ENCODE measurements at regions not wholly inside any gene's neighbourhood (a gene's known extent, or its start where the extent isn't known, plus 50 kb on each side); places are given as distances from the start of the nearest gene placed in this dataset.

DNA sequence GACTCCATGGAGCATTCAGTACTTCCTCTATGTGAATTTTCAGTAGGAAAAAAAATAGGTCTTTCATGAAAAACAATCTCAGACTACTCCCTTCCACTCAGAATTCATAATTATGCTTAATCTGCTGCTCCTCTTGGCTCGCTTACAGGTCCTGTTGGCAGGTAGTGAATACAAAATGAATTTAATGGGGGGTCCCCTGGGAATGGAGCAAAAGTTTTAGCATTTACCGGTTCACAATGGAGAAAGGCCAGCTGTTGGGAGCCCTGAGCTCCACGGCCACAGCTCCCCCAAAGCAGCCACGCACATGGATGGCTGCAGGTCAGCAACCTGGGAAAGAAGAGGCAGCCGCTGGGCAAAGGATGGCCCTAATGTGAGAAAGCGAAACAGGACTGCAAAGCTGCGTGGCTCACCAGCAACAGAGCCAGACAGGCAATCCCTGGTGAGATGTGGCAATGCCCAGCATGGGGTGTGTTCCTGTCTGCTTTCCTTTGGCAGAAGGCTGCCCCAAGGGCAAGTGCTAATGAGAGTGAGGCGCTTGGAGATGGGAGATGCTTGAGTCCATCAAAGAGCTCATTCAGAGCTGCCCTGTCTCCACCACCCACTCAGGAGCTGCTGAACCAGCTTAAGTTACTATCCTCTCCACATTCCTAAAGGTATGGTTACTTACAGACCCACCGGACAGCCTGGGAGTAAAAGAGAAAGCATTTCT lies 447.4 kb downstream of the EPHA4 start:
- TF ChIP-seq, protein P1, sequence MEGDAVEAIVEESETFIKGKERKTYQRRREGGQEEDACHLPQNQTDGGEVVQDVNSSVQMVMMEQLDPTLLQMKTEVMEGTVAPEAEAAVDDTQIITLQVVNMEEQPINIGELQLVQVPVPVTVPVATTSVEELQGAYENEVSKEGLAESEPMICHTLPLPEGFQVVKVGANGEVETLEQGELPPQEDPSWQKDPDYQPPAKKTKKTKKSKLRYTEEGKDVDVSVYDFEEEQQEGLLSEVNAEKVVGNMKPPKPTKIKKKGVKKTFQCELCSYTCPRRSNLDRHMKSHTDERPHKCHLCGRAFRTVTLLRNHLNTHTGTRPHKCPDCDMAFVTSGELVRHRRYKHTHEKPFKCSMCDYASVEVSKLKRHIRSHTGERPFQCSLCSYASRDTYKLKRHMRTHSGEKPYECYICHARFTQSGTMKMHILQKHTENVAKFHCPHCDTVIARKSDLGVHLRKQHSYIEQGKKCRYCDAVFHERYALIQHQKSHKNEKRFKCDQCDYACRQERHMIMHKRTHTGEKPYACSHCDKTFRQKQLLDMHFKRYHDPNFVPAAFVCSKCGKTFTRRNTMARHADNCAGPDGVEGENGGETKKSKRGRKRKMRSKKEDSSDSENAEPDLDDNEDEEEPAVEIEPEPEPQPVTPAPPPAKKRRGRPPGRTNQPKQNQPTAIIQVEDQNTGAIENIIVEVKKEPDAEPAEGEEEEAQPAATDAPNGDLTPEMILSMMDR (tag by site-specific recombination; IDR thresholded peaks at IDR 0.05): no peak
- TF ChIP-seq, protein P2, sequence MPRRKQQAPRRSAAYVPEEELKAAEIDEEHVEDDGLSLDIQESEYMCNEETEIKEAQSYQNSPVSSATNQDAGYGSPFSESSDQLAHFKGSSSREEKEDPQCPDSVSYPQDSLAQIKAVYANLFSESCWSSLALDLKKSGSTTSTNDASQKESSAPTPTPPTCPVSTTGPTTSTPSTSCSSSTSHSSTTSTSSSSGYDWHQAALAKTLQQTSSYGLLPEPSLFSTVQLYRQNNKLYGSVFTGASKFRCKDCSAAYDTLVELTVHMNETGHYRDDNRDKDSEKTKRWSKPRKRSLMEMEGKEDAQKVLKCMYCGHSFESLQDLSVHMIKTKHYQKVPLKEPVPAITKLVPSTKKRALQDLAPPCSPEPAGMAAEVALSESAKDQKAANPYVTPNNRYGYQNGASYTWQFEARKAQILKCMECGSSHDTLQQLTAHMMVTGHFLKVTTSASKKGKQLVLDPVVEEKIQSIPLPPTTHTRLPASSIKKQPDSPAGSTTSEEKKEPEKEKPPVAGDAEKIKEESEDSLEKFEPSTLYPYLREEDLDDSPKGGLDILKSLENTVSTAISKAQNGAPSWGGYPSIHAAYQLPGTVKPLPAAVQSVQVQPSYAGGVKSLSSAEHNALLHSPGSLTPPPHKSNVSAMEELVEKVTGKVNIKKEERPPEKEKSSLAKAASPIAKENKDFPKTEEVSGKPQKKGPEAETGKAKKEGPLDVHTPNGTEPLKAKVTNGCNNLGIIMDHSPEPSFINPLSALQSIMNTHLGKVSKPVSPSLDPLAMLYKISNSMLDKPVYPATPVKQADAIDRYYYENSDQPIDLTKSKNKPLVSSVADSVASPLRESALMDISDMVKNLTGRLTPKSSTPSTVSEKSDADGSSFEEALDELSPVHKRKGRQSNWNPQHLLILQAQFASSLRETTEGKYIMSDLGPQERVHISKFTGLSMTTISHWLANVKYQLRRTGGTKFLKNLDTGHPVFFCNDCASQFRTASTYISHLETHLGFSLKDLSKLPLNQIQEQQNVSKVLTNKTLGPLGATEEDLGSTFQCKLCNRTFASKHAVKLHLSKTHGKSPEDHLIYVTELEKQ (tag by site-specific recombination; IDR thresholded peaks at IDR 0.05; ENCODE audit: borderline replicate concordance): no peak
- TF ChIP-seq YY1 (tag by site-specific recombination; IDR thresholded peaks at IDR 0.05) (no peak), ZNF175 (tag by site-specific recombination; IDR thresholded peaks at IDR 0.05) (no peak), REPIN1 (tag by site-specific recombination; IDR thresholded peaks at IDR 0.05; ENCODE audit: low read depth) (no peak), ZNF112 (tag by site-specific recombination; IDR thresholded peaks at IDR 0.05) (no peak), ZNF416 (tag by site-specific recombination; IDR thresholded peaks at IDR 0.05) (no peak), ZBTB7A (tag by site-specific recombination; IDR thresholded peaks at IDR 0.05; ENCODE audit: low read depth) (no peak), ZNF174 (tag by site-specific recombination; IDR thresholded peaks at IDR 0.05) (no peak), ZSCAN16 (tag by site-specific recombination; IDR thresholded peaks at IDR 0.05) (no peak), ZNF133 (tag by site-specific recombination; IDR thresholded peaks at IDR 0.05) (no peak), KLF1 (tag by site-specific recombination; IDR thresholded peaks at IDR 0.05) (no peak)
- TF ChIP-seq, protein P3, sequence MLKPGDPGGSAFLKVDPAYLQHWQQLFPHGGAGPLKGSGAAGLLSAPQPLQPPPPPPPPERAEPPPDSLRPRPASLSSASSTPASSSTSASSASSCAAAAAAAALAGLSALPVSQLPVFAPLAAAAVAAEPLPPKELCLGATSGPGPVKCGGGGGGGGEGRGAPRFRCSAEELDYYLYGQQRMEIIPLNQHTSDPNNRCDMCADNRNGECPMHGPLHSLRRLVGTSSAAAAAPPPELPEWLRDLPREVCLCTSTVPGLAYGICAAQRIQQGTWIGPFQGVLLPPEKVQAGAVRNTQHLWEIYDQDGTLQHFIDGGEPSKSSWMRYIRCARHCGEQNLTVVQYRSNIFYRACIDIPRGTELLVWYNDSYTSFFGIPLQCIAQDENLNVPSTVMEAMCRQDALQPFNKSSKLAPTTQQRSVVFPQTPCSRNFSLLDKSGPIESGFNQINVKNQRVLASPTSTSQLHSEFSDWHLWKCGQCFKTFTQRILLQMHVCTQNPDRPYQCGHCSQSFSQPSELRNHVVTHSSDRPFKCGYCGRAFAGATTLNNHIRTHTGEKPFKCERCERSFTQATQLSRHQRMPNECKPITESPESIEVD (tag by site-specific recombination; IDR thresholded peaks at IDR 0.05): no peak
- TF ChIP-seq, protein P4, sequence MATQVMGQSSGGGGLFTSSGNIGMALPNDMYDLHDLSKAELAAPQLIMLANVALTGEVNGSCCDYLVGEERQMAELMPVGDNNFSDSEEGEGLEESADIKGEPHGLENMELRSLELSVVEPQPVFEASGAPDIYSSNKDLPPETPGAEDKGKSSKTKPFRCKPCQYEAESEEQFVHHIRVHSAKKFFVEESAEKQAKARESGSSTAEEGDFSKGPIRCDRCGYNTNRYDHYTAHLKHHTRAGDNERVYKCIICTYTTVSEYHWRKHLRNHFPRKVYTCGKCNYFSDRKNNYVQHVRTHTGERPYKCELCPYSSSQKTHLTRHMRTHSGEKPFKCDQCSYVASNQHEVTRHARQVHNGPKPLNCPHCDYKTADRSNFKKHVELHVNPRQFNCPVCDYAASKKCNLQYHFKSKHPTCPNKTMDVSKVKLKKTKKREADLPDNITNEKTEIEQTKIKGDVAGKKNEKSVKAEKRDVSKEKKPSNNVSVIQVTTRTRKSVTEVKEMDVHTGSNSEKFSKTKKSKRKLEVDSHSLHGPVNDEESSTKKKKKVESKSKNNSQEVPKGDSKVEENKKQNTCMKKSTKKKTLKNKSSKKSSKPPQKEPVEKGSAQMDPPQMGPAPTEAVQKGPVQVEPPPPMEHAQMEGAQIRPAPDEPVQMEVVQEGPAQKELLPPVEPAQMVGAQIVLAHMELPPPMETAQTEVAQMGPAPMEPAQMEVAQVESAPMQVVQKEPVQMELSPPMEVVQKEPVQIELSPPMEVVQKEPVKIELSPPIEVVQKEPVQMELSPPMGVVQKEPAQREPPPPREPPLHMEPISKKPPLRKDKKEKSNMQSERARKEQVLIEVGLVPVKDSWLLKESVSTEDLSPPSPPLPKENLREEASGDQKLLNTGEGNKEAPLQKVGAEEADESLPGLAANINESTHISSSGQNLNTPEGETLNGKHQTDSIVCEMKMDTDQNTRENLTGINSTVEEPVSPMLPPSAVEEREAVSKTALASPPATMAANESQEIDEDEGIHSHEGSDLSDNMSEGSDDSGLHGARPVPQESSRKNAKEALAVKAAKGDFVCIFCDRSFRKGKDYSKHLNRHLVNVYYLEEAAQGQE (tag by site-specific recombination; IDR thresholded peaks at IDR 0.05): no peak
